ENCODE measurements at regions not wholly inside any gene's neighbourhood (a gene's known extent, or its start where the extent isn't known, plus 50 kb on each side); places are given as distances from the start of the nearest gene placed in this dataset.

DNA sequence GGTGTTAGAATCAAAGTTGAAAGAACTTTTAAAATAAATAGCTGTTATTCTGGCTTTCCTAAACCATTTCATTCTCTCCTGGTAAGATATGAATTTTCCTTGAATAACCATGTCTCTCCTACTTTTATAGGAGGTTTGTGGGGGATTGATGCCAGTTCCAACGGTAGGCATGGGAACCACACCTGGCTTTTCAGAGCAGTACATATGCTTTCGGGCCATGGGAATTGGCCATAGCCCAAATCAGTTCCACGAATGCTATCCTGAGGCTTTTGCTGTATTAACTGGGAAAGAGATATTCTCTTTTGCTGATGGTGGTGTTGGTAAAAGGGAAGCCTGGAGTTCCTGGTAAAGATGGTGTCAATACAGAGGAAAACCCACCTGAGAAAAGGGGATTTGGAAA, 396.2 kb upstream of the ZNF385D start:
- no peak for TF ChIP-seq ZFP69B (tag by site-specific recombination; IDR thresholded peaks at IDR 0.05)
- TF ChIP-seq, protein P1, sequence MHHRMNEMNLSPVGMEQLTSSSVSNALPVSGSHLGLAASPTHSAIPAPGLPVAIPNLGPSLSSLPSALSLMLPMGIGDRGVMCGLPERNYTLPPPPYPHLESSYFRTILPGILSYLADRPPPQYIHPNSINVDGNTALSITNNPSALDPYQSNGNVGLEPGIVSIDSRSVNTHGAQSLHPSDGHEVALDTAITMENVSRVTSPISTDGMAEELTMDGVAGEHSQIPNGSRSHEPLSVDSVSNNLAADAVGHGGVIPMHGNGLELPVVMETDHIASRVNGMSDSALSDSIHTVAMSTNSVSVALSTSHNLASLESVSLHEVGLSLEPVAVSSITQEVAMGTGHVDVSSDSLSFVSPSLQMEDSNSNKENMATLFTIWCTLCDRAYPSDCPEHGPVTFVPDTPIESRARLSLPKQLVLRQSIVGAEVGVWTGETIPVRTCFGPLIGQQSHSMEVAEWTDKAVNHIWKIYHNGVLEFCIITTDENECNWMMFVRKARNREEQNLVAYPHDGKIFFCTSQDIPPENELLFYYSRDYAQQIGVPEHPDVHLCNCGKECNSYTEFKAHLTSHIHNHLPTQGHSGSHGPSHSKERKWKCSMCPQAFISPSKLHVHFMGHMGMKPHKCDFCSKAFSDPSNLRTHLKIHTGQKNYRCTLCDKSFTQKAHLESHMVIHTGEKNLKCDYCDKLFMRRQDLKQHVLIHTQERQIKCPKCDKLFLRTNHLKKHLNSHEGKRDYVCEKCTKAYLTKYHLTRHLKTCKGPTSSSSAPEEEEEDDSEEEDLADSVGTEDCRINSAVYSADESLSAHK (tag by site-specific recombination; IDR thresholded peaks at IDR 0.05) = no peak
- TF ChIP-seq HOXD13 (CRISPR knock-in tag; IDR thresholded peaks at IDR 0.05; ENCODE audit: borderline replicate concordance) = no peak
- TF ChIP-seq, protein P2, sequence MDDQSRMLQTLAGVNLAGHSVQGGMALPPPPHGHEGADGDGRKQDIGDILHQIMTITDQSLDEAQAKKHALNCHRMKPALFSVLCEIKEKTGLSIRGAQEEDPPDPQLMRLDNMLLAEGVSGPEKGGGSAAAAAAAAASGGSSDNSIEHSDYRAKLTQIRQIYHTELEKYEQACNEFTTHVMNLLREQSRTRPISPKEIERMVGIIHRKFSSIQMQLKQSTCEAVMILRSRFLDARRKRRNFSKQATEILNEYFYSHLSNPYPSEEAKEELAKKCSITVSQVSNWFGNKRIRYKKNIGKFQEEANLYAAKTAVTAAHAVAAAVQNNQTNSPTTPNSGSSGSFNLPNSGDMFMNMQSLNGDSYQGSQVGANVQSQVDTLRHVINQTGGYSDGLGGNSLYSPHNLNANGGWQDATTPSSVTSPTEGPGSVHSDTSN (CRISPR knock-in tag; IDR thresholded peaks at IDR 0.05) = no peak
- no peak for TF ChIP-seq ZNF19 (tag by site-specific recombination; IDR thresholded peaks at IDR 0.05; ENCODE audit: low read depth)

Measured in HEK293 (cell line).